Amygdala (tissue), 56 donors: ENCODE measurements at regions not wholly inside any gene's neighbourhood (a gene's known extent, or its start where the extent isn't known, plus 50 kb on each side); places are given as distances from the start of the nearest gene placed in this dataset.

ENCODE experiments used
- DNase-seq, 56 donors: peaks; one replicate each; lab custom pipeline; 2025; lab: John Stamatoyannopoulos, UW

DNA sequence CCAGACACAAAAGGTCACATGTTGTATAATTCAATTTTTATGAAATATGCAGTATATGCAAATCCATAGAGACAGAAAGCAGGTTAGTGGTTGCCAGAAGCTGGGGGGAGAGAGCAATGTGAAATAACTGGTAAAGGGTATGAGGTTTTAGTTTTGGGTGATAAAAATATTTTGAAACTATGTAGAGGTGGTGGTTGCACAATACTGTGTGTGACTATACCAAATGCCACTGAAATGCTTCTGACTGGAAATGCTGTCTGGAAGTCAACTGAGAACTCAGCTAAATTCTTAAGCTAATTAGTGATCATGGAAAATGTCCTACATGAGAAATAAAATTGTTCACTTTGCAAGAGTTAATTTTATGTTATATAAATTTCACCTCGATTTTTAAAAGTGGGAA, 65.3 kb upstream of the RXFP2 start:
- DNase-seq, result no peak

DNA sequence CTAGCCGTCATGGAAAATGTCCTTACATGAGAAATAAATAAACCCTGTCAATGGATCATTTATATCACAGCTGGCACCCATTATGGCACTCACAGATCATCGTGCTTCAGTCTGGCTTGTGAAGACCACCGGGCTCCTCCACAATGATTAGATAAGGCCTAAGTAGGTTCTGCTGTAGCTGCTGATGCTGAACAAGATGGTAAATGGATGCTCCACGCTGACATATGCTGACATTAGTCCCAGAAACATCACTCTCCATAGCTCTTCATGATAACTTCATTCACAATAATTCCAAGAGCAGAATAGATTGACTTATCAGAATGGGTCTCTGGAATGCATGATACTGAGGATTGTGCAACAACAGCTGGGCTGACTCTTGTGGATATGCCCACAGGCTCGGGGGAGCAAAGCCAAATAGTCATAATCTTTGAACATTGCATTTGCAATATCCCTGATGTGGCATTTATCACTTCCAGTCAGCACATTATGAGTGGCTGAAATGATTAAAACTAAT, 63.8 kb upstream of the RXFP2 start:
- DNase-seq, result no peak

DNA sequence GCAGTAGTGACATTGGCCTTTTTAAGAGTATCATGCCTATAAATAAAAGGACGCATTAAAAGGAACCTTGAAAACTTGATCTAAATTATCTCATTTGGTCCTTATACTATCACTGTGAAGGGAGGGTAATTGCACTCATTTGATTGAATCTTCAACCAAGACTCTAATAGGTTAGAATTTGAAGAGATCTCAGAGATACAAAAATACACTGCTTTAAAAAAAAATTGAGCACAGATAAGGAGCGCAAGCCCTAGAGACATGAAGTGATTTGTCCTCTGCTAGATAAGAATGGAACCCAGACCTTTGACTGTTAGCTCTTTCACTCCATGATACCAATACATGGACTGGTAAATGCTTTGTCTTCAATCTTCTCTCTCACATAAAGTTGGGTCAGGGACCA, 58.2 kb upstream of the RXFP2 start:
- DNase-seq, result no peak

DNA sequence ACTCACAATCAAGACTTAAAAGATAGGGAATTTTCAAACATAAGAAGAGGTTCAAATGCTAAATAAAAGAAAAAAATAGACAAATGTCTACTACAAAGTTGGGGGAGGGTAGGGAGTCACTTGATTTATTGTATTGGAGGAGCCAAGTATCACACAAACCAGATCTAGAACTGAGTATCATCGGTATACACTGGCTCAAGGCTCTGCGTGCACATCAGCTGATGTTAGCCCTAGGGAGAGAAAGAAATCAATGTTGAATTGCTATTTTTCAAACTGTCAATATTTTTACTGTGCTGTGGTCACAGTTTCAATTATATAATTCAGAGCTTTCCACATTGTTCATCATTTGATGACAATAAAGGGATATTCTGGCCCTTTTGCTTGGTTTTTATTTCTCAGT, 54.9 kb upstream of the RXFP2 start:
- no peak for DNase-seq

DNA sequence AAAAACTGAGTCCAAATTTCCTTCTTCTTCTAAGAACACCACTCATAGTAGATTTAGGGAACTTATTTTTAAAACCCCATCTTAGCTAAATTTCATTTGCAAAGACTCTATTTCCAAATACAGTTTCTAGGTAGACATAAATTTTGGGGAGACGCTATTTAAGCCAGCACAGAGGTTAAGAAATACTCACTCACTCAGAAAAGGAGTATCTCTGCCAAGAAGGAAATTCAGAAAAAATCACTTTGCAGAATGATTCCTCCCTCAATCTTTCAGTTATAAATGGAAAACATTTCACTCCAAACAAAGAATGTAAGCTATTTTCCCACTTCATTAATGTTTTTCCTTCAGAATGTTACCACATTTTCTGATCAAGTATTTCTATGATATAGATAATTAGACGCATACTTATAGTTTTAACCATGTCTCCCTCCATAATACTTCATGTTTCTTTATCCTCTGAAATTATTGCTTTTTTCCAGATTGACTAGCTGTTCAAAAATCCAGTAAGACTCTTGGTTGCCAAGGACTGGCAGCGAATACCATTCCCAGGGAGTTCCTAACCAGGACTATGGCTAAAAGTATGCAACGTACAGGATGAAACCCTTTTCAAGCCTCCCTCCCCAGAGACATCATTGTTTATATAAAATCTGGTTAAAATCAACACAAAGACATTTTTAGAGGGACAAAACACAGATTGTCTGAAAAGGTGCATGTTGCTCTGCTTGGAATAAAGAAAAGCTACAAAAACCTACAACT, 52.5 kb upstream of the RXFP2 start:
- DNase-seq, result no peak
